Gastrocnemius medialis (tissue), 4 donors: ENCODE measurements at regions not wholly inside any gene's neighbourhood (a gene's known extent, or its start where the extent isn't known, plus 50 kb on each side); places are given as distances from the start of the nearest gene placed in this dataset.

Experiments
- POLR2A ChIP-seq, 2 donors: fragments of 450-650 bp; IDR thresholded peaks; one replicate each; pipeline ENCODE4 v1.6.1; 2017; ENCODE audit warnings: antibody characterized with exemption in 2 of 2, mild to moderate bottlenecking in 2 of 2, moderate library complexity in 2 of 2
- TF ChIP-seq, protein P1 (sequence below), 5 experiments: fragments of 450-650 bp in 3 of 5; fragments of 200-600 bp in 2 of 5; sonication (generic) in 2 of 5; IDR thresholded peaks in 4 of 5; conservative IDR thresholded peaks in 1 of 5; 1 replicate in 4 of 5; 2 replicates in 1 of 5; pipeline ENCODE4 v1.5.1; 2016 to 2019; ENCODE audit warnings: antibody characterized with exemption in 5 of 5, mild to moderate bottlenecking in 3 of 5, moderate library complexity in 3 of 5

DNA sequence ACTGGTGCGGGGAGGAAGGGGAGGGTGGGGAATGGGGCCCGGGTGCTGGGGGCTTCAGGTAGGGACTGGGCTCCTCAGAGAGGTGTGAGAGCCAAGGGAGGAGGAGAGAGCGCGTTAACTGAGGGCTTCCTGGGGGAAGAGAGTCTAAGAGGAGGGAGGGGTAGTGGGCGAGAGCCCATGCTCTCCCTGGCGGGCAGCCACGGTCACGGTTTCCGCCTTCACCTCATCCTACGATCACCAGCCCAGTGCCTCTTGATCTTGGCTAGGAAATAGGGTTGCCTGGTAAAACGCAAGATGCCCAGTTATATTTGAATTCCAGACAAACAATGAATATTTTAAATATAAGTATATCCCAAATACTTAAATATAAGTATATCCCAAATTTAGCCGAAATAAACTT is 60.8 kb upstream of the GRPEL1 start:
- TF ChIP-seq, protein P1, sequence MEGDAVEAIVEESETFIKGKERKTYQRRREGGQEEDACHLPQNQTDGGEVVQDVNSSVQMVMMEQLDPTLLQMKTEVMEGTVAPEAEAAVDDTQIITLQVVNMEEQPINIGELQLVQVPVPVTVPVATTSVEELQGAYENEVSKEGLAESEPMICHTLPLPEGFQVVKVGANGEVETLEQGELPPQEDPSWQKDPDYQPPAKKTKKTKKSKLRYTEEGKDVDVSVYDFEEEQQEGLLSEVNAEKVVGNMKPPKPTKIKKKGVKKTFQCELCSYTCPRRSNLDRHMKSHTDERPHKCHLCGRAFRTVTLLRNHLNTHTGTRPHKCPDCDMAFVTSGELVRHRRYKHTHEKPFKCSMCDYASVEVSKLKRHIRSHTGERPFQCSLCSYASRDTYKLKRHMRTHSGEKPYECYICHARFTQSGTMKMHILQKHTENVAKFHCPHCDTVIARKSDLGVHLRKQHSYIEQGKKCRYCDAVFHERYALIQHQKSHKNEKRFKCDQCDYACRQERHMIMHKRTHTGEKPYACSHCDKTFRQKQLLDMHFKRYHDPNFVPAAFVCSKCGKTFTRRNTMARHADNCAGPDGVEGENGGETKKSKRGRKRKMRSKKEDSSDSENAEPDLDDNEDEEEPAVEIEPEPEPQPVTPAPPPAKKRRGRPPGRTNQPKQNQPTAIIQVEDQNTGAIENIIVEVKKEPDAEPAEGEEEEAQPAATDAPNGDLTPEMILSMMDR (IDR thresholded peaks at IDR 0.05 in 4 of 5, conservative IDR thresholded peaks at IDR 0.05 in 1 of 5), result no peak
- TF ChIP-seq POLR2A (IDR thresholded peaks at IDR 0.05), result no peak
